Activated naive CD4-positive, alpha-beta T cell treated with anti-CD3 and anti-CD28 coated beads, Interleukin-2, amount 50 U/mL, for 16 hours (primary cell): ENCODE measurements at regions not wholly inside any gene's neighbourhood (a gene's known extent, or its start where the extent isn't known, plus 50 kb on each side); places are given as distances from the start of the nearest gene placed in this dataset.

Source experiments
- DNase-seq: peaks from one replicate; pipeline ENCODE4 v3.0.0-alpha.2; 2020

DNA sequence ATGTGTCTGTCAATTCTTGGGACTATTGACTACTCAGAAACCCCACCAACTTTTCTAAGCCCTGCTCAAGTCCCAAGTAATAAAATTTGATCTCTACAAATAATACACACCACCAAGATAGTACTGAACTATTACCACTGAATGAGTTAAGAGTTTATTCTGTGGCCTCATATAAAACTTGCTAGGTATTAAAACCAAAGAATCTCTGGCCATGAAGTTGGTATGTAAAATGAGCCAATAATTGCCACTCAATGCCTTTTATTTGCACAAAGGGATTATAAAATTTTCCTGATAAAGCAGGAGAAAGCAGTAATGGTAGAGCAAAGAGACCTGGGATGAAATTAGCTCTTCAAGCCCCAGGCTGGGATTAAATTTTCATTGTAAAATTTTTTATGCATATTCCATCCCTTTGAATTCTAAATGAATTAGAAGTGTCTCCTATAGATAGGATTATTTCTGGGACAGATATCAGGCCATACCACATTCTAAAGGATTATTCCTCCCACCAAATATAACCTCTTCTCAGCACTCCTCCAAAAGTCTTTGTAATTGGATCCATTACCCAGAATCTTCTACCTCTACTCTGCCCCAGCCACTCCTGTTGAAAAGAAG, 450.5 kb upstream of the ACVR2A start:
- DNase-seq: no peak

- no peak for DNase-seq
Observed at GRCh38 chr2:147392180-147392579, 452.6 kb upstream of the ACVR2A start.

DNA sequence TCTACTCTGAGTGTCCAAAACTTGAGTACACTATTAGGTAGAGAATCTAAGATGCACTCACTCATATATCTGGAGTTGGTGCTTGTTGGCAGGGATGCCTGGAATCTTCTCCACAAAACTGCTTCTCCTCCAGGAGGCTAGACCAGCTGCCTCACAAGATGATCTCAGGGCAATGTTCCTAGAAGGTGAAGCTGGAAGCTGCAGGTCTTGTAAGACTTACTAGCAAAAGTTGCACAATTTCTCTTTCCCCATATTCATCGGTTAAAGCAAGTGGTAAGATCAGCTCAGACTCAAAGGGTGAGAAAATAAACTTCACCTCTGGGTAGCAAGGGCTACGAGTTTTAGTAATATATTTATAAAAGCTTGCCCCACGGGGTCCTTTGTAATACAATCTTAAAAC, 454.4 kb upstream of the ACVR2A start:
- no peak for DNase-seq

DNA sequence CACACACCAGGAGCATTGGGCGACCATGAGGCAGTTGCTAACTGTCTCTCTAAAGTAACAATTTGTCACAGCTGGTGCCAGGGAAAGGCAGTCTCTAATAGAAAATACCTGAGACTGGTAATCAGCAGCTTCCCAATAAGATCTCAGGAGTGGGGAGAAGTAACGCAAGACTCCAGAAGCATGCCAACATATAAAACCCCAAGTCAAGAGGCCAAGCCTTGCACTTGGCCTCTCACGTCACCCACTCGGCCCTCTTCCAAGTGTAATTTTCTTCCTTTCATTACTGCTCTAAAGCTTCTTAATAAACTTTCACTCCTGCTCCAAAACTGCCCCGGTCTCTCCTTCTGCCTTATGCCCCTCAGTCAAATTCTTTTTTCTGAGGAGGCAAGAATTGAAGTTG, 455.6 kb upstream of the ACVR2A start:
- no peak for DNase-seq

DNA sequence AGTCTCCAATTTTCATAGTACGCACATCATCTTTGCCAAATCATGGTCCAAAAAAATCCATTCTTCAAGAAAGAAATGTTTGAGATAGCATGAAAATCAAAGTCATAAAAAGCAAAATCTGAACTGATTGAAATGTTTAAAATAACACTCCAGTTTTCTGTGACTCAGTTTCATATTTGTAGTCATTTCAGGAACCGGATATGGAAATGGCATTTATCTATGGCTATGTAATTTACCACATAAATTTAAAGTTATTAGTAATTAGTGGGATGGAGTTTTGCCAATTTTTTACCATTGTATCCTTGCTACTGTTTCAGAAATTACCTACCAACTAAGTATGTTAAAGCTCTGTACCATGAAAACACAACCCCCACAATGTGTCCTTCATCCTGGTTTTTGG, 456.6 kb upstream of the ACVR2A start:
- DNase-seq: no peak

GRCh38 chr2:147386284-147386683, 458.5 kb upstream of the ACVR2A start:
- DNase-seq: no peak

DNA sequence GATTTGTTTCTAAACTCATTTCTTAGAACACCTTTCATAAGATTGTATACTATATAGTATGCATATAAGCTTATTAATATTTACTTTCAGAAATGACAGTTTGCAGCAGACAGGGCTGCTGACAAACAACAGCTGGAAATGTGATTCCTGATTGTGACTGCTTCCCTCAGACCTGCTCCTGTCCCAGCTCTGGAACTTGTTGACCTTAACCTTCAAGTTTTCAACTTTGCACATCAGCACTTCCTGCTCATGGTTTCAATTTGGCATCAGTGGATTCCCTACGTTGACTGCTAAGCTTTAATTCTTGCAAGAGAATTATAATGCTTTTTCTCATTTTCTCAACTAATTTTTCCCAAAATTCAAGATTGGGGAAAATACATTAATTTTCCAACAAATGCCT, 459.2 kb upstream of the ACVR2A start:
- no peak for DNase-seq

DNA sequence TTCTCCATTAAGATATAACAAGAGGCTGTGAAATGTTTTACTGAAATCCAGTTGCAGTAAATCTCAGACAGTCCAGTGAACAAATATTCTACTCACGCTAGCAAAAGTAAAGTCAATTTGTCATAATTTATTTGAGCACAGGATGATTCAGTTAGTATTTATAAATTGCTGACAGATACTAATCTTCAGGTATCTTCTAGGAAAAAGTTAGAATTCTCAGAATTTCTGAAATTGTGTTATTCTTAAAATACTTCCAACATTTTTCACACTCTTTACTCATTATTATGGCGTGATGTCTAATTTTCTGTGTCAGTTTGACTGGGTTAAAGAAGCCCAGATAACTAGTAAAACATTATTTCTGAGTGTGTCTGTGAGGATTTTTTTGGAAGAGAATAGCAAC, 460.2 kb upstream of the ACVR2A start:
- no peak for DNase-seq

DNA sequence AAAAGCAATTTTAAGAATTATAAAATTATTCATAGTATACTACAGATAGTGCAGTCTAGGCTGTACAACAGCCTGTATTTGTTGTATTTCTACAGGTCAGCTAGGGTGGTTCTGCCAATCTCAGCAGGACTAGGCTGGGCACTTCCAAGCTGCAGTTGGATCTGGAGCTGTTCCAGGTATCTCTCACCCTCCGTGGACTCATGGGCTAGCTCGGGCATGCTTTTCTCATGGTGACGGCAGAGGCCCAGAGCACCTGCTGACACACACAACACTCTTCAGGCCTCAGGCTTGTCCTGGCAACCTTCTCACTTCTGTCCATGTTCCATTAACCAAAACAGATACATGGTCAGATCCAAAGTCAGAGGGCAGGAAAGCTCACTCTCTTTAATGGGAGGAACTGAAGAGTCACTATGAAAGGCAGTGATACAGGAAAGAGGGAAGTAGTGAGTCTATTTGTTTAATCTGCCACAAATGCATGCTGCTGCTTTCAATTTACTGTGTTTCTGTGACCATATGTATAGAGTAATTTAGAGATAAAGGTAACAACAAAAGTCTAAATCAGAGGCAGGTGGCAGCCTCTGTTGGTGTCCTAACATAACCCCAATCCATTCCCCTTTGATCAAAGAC, 462.4 kb upstream of the ACVR2A start:
- DNase-seq: no peak

DNA sequence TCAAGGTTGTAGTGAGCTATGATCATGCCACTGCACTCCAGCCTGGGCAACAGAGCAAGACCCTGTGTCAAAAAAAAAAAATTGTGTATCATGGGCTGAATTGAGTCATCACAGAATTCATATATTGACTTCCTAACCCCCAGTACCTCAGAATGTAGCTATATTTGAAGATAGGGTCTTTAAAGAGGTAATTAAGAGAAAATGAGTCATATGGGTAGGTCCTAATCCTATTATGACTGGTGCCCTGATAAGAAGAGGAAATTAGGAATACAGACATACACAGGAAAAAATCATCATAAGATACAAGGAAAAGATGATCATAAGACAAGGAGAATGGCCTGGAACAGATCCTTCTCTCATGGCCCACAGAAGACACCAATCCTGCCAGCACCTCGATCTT, 466.4 kb upstream of the ACVR2A start:
- no peak for DNase-seq

DNA sequence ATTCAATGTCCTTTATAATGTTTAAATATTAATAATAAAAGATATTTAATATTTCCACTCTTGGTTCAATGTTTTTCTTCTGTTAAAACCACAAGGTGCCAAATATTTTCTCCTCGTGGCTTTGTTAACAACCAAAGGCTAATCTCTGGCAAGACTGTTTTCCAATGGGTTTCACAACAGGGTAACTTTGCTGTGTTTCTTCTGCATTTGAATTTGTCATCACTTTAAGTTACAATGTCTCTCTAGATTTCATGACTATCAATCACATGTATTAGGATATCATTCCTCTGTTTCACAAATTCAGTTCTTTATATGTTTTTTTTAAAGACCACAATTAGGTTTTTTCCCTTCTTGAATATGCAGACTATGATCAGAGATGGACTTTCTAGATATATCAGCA, 469.8 kb upstream of the ACVR2A start:
- no peak for DNase-seq

- DNase-seq: no peak
Observed at GRCh38 chr2:147374423-147374811, 470.4 kb upstream of the ACVR2A start.

DNA sequence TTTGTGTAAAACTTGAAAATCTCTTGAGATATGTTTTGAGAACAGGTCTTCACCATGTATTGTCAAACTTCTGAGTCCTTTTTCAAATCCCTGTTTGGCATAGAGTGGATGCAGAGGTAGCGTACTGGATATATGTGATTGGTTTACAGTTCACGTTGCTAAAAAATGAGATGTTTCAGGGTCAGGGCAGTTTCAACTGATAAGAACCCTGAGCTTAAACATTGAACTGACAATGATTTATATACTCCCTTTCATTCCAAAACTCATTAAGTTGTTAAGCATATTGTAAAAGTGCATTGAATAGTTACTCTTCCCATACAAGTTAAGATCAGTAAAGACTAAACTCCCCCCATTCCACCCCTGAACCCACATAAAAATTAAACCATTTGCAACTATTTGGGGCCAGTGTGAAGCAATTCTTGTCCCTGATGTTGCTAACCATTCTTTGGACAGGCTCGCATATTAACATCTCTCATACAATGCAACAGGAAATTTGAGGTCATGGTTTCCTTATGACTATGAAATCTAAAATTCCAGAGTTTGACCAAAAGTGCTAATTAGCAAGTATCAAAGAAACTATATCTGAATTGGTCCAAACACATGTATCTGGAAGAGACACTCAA, 470.9 kb upstream of the ACVR2A start:
- DNase-seq: no peak

DNA sequence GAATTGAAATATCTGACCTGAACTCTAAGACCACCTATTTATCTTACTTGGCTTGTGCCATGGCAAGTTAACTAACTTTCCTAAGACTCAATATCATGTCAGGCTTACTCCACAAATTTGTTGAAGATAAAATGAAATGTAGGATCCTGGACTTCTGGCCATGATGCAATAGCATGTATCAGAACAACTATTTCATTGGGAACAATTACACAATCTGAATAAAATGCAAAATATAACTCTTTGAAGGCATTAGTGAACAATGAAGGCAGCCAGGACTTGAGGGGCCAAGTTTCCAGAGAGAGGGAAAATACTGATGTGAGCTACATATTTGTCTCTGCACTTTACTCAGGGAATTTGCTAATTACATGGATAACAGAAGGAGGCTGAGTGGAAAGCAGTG, 476.5 kb upstream of the ACVR2A start:
- no peak for DNase-seq

DNA sequence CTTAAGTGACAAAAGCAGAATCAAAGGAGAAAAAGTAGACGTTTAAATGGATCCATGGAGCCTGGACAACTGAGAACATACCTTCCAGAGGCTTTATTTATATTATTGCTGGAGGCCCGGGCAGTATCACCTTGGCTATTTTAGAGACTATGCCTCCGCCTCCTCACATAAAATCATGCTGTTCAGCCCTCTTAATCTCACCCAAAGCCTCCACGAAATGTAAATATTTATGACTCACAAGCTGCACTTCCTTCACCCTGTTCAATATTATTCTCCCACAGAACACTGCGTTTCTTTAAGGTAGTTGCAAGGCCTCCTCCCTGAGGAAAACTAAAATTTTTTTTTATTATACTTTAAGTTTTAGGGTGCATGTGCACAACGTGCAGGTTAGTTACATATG, 478.6 kb upstream of the ACVR2A start:
- no peak for DNase-seq

GRCh38 chr2:147365622-147366021, 479.2 kb upstream of the ACVR2A start:
- DNase-seq: no peak

DNA sequence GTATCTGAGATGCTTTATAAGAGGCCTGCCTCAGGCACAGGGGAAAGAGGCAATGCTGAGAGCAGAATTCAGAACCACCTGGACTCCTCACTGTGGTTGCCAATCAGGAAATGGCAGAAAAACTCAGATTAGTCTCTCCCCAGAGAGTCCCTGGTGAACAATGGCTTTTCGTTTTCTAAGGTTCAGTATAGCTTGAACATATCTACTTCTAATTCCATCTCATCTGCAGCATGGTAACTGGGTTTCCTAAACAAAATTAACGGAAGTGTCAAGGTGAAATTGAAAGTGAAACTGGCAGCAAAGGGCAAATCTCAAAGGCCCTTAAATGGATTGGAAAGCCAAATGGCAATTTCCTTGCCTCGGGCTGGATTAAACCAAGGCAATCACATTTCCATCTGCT, 480.2 kb upstream of the ACVR2A start:
- DNase-seq: no peak

DNA sequence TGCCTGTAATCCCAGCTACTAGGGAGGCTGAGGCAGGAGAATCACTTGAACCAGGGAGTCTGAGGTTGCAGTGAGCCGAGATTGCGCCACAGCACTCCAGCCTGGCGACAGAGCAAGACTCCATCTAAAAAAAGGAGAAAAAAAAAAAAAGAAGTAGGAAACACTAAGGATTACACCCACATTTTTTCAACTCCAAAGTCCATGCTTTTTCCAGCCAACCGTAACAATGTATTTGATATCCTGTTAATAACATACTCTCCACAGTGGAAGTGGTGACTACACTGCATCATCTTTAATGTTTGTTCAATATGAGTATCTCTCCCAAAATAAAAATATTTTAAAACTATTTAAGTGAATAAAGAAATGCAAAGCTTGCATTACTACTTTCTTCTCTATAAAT, 481.6 kb upstream of the ACVR2A start:
- DNase-seq: no peak

GRCh38 chr2:147358375-147358774, 486.5 kb upstream of the ACVR2A start:
- DNase-seq: no peak

DNA sequence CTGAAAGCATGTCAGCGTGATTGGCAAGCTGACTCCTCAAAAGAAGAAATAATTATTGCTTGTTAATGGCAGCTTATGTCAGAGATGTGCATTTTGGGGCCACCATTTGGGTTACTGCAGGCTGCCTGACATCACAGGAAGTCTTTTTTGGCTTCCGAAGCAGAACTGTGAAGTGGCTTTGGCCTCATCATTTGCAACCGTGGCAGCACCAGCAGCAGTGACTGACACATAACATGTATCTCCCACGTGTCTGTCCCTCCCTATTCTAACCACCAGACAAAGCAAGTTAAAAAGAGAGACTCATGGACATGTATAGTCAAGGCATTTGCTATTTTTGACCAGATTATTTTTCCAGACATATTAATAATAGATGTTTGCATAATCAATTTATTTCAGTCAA, 488.7 kb upstream of the ACVR2A start:
- DNase-seq: no peak

DNA sequence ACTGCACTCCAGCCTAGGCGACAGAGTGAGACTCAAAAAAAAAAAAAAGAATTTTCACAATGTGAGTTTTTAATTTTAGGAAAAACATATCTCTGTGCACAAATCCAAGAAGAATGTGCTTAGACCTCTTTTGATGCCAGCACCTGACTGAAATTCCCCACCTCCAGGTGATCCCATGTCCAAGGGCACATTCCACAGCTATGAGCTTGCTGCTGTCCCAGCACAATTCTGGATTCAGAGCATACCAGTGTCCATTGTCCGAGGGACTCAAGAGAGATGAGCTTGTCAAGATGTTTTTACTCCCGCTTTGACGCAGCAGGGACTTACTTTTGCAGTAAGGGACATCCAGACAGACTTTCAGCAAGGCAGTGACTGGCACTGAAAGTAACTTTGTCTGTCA, 489.1 kb upstream of the ACVR2A start:
- DNase-seq: no peak

DNA sequence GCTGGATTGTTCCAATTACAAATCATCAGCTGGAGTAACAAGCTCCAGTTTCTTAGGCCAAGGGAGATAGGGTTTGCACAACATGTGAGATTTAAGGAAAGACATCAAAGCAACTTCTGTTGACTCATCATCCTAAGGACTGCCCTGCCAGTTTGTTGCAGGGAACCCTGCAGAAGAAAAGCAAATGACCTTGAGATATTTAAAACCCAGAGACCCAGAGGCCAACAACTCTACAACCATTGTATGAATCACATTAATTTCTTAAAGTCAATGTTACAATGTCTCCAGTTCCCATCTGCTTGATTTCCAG, 491.8 kb upstream of the ACVR2A start:
- no peak for DNase-seq

DNA sequence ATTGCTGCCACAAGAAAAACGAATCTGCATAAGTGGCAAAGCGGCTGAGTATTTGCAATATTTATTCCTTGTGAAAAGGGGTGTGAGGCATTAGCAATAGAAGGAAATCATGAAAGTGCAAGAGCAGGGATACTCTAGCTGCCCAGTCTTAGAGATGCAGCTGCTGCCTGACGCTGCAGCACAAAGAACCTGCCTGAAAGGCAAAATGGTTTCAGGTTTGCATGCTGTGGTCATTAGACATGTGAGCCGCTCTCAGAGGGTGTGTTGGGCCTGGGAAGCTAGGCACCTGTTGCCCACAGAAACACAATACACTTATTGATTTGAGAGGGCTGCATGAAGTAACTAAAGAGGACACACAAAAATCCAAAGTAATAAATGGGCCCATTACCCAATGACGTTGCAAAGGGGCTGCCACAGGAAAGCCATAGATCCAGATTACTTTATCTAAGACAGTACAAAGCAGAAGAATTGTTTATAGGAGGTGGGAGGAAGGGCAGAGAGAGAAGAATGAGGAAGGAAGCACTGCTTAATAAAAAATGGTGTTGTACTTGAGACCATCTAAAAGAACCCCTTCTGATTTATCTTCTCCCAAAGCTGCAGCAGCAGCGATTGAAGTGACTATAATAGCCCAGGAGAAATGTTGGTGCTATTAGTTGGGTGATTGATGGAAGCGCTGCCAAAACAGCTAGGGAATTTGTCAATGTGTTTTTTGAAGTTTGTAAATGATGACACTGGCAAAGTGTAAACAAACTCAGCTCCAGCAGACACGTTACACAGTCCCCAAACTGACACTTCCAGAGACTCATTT, 492.4 kb upstream of the ACVR2A start:
- DNase-seq: no peak

DNA sequence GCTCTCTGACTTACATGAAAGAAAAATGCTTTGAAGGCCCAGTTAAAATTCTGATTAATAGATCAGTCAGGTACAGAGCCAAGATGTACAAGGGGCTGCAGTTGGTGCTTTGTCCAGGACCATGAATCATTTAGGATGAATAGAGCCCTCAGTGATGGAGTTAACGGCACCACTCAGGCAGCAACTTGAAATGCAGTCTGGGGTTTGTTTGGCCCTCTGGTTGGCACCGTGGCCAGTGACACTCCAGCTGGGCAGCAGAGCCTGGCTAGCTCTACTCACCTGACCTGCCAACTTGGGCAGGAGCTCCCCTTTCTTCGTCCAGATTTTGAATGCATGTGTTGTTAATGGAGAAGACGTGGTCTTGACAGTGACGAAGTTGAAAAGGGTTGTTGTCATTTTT, 493.0 kb upstream of the ACVR2A start:
- no peak for DNase-seq
